SK-N-SH (cell line): ENCODE measurements at regions not wholly inside any gene's neighbourhood (a gene's known extent, or its start where the extent isn't known, plus 50 kb on each side); places are given as distances from the start of the nearest gene placed in this dataset.

ENCODE experiments used
- CTCF ChIA-PET: fragments of 300-600, 350-600 bp; formaldehyde crosslinking; extraction: SDS; loops from one replicate; lab custom pipeline; 2021; lab: Yijun Ruan, JAX
- POLR2A ChIA-PET: fragments of 350-600 bp; sonication (Branson Sonifier 250); formaldehyde crosslinking; extraction: SDS; loops from one replicate; lab custom pipeline; 2020; ENCODE audit warnings: antibody characterized with exemption, inconsistent platforms; lab: Yijun Ruan, JAX
- DNase-seq: peaks from one replicate; pipeline ENCODE4 v3.0.0; 2012
- H2AFZ ChIP-seq: fragments of 200-600 bp; sonication (generic); 2 replicates; pipeline ENCODE4 v1.8.1; 2016; ENCODE audit warnings: antibody characterized with exemption, mild to moderate bottlenecking, low read depth
- H3F3A ChIP-seq: fragments of 200-600 bp; sonication (generic); replicated peaks from 2 replicates; pipeline ENCODE3; 2016; ENCODE audit warnings: antibody characterized with exemption, mild to moderate bottlenecking; ENCODE audit not compliant: insufficient read depth
- H3K27ac ChIP-seq, 2 experiments: fragments of 200-500 bp in 1 of 2; fragments of 200-600 bp in 1 of 2; sonication (Bioruptor generic) in 1 of 2; sonication (generic), shearing (Covaris generic) in 1 of 2; 2 replicates each; pipeline versions ENCODE4 v1.5.1 to v1.6.1; 2014 to 2016; ENCODE audit warnings: low read depth in 2 of 2, inconsistent platforms in 1 of 2, low read length in 1 of 2, mild to moderate bottlenecking in 1 of 2, mixed read lengths in 1 of 2
- H3K27me3 ChIP-seq: fragments of 200-600 bp; sonication (generic), shearing (Covaris generic); 2 replicates; pipeline ENCODE4 v1.6.1; 2016; ENCODE audit warnings: mixed run types; ENCODE audit not compliant: insufficient read depth
- H3K36me3 ChIP-seq, 2 experiments: fragments of 200-500 bp in 1 of 2; fragments of 200-600 bp in 1 of 2; sonication (Bioruptor generic) in 1 of 2; sonication (generic) in 1 of 2; replicated peaks in 1 of 2; 2 replicates each; pipeline versions ENCODE3 to v1.5.1; 2014 to 2016; ENCODE audit warnings: low read length in 1 of 2, mild to moderate bottlenecking in 1 of 2; ENCODE audit not compliant: insufficient read depth in 2 of 2, control insufficient read depth in 1 of 2
- H3K4me1 ChIP-seq, 2 experiments: fragments of 200-500 bp in 1 of 2; fragments of 200-600 bp in 1 of 2; sonication (Bioruptor generic) in 1 of 2; sonication (generic), shearing (Covaris generic) in 1 of 2; 2 replicates each; pipeline versions ENCODE4 v1.5.1 to v1.6.1; 2014 to 2016; ENCODE audit warnings: low read depth in 1 of 2, low read length in 1 of 2, mixed run types in 1 of 2; ENCODE audit not compliant: insufficient read depth in 2 of 2, control insufficient read depth in 1 of 2
- H3K4me2 ChIP-seq: fragments of 200-600 bp; sonication (generic), shearing (Covaris generic); 2 replicates; pipeline ENCODE4 v1.6.1; 2017; ENCODE audit warnings: mixed run types
- H3K4me3 ChIP-seq, 2 experiments: fragments of 200-500 bp in 1 of 2; fragments of 200-600 bp in 1 of 2; sonication (Bioruptor generic) in 1 of 2; sonication (generic), shearing (Covaris generic) in 1 of 2; 2 replicates each; pipeline versions ENCODE4 v1.5.1 to v1.8.1; 2014 to 2016; ENCODE audit warnings: low read depth in 2 of 2, inconsistent platforms in 1 of 2, low read length in 1 of 2, mild to moderate bottlenecking in 1 of 2, mixed read lengths in 1 of 2, moderate library complexity in 1 of 2
- H3K79me2 ChIP-seq: fragments of 200-600 bp; sonication (generic); 2 replicates; pipeline ENCODE4 v1.8.1; 2017; ENCODE audit warnings: mild to moderate bottlenecking; ENCODE audit not compliant: insufficient read depth
- H3K9ac ChIP-seq: fragments of 200-600 bp; sonication (generic); 2 replicates; pipeline ENCODE4 v1.6.1; 2017; ENCODE audit warnings: mixed run types
- H3K9me2 ChIP-seq: fragments of 200-600 bp; sonication (generic); 2 replicates; pipeline ENCODE4 v1.6.1; 2017; ENCODE audit warnings: mixed run types
- H3K9me3 ChIP-seq: fragments of 200-600 bp; sonication (generic); 2 replicates; pipeline ENCODE4 v1.6.1; 2017; ENCODE audit warnings: mixed run types, mild to moderate bottlenecking, moderate library complexity
- H4K20me1 ChIP-seq: fragments of 200-600 bp; sonication (generic); 2 replicates; pipeline ENCODE4 v1.6.1; 2017; ENCODE audit warnings: mild to moderate bottlenecking, mixed run types; ENCODE audit not compliant: insufficient read depth
- EZH2phosphoT487 ChIP-seq: fragments of 200-600 bp; sonication (generic); IDR thresholded peaks from 2 replicates; pipeline ENCODE4 v1.6.1; 2017; ENCODE audit warnings: low read depth, mixed run types, mild to moderate bottlenecking, antibody characterized with exemption, moderate library complexity, borderline replicate concordance
- JUND ChIP-seq: IDR thresholded peaks from 2 replicates; pipeline ENCODE4 v1.4.0; 2012
- MEF2A ChIP-seq: IDR thresholded peaks from 2 replicates; pipeline ENCODE4 v1.4.0; 2012; ENCODE audit warnings: low read depth, borderline replicate concordance
- RCOR1 ChIP-seq: fragments of 150-350 bp; IDR thresholded peaks from 2 replicates; pipeline ENCODE4 v1.6.1; 2017; ENCODE audit warnings: antibody characterized with exemption, low read length
- SIN3A ChIP-seq: IDR thresholded peaks from 2 replicates; pipeline ENCODE4 v1.6.1; 2012; ENCODE audit warnings: low read depth, mild to moderate bottlenecking, low read length, moderate library complexity, borderline replicate concordance
- SMC3 ChIP-seq: IDR thresholded peaks from 2 replicates; pipeline ENCODE4 v1.6.1; 2012; ENCODE audit warnings: low read depth, low read length, improper control_type of control experiment
- YY1 ChIP-seq: IDR thresholded peaks from 2 replicates; pipeline ENCODE4 v1.4.0; 2012; ENCODE audit warnings: low read depth, mild to moderate bottlenecking
- WGBS: methylation state at CpG from one replicate; pipeline ENCODE4 v1.1.6; 2017; ENCODE audit warnings: low lambda C conversion rate; 5-methylcytosine and 5-hydroxymethylcytosine counted together
- TF ChIP-seq, protein P1 (sequence below): IDR thresholded peaks from 2 replicates; pipeline ENCODE4 v1.6.1; 2012; ENCODE audit warnings: mild to moderate bottlenecking, low read depth, low read length, moderate library complexity
- TF ChIP-seq, protein P2 (sequence below): fragments of 150-350 bp; IDR thresholded peaks from 2 replicates; pipeline ENCODE4 v1.6.1; 2016; ENCODE audit warnings: mild to moderate bottlenecking, low read depth, low read length
- TF ChIP-seq, protein P3 (sequence below): IDR thresholded peaks from 2 replicates; pipeline ENCODE4; 2012
- TF ChIP-seq, protein P4 (sequence below): fragments of 200-600 bp; sonication (generic); IDR thresholded peaks from 2 replicates; pipeline ENCODE4 v1.6.1; 2017; ENCODE audit warnings: antibody characterized with exemption, mild to moderate bottlenecking, moderate library complexity

DNA sequence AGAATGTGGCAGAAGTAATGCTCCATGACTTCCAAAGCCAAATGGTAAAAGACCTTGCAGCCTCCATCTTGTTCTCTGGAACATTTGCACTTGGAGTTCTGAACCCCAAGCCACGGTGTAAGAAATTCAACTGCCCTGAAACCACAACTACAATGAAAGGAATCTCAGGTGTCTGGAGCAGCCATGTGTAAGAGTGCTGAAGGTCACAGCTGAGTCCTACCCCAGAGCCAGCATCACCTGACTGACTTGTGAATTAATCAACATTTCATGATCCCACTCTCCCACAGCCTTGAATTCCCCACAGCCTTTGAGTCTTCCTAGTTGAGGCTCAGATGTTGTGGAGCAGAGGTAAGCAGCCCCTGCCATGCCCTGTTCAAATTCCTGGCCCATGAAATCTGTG is 192.8 kb upstream of the CAMK1G start:
- no peak overlapping the region for H3K9ac ChIP-seq
- H3K9me2 ChIP-seq = no peaks in the 10 kb centered on the region
- H3K4me2 ChIP-seq = no peak overlapping the region
- no peak for DNase-seq
- H3K79me2 ChIP-seq = no peaks in the 10 kb centered on the region
- no peak overlapping the region for H3K27ac ChIP-seq
- no peaks in the 10 kb centered on the region for H3K9me3 ChIP-seq
- ChIA-PET CTCF (no interaction called here), POLR2A (no interaction called here)
- no peaks in the 10 kb centered on the region for H3K36me3 ChIP-seq
- no peak overlapping the region for H2AFZ ChIP-seq
- TF ChIP-seq EZH2phosphoT487 (no peak), SIN3A (no peak)
- WGBS = 88% methylated on average over 1 of the region's 1 CpG
- H4K20me1 ChIP-seq = no peaks in the 10 kb centered on the region
- H3K4me3 ChIP-seq = no peak overlapping the region
- peaks cover 7% of the 10 kb centered on the region for H3F3A ChIP-seq
- H3K27me3 ChIP-seq = no peaks in the 10 kb centered on the region
- peaks cover 8 to 21% of the 10 kb centered on the region in 2 experiments for H3K4me1 ChIP-seq

DNA sequence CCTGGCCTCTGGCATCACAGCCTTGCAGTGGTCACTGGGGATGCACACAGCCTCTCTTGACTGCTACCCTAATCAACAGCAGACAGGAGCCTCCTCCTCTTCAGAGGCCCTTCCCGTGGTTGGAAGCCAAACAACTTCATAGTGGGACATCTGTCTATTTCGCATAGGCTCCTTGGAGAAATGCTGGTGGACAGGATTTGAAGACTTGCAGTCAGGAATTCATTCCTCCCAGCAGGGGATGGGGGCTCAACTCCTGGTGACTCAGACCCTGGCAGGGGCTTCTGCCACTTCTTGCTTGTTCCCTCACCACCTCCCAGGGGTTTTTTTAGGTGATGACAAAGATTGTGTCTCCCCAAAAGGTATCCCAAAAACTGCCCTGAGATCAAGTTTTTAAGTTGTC is 191.7 kb upstream of the CAMK1G start:
- H4K20me1 ChIP-seq = no peaks in the 10 kb centered on the region
- DNase-seq = no peak
- CTCF ChIA-PET = interaction anchor here (0.6 kb wide), 1 partner anchor 906 kb away, joined by 3 read pairs; no protein-coding TSS in a partner anchor
- H3K4me3 ChIP-seq = no peak overlapping the region
- POLR2A ChIA-PET = no interaction called here
- no peaks in the 10 kb centered on the region for H3K36me3 ChIP-seq
- H3K79me2 ChIP-seq = no peaks in the 10 kb centered on the region
- H3K4me1 ChIP-seq = peaks cover 8 to 21% of the 10 kb centered on the region in 2 experiments
- H3K27ac ChIP-seq = no peak overlapping the region
- no peaks in the 10 kb centered on the region for H3K27me3 ChIP-seq
- no peak for TF ChIP-seq MEF2A
- TF ChIP-seq RCOR1 = no peak
- TF ChIP-seq SMC3 = no peak
- TF ChIP-seq, protein P1, sequence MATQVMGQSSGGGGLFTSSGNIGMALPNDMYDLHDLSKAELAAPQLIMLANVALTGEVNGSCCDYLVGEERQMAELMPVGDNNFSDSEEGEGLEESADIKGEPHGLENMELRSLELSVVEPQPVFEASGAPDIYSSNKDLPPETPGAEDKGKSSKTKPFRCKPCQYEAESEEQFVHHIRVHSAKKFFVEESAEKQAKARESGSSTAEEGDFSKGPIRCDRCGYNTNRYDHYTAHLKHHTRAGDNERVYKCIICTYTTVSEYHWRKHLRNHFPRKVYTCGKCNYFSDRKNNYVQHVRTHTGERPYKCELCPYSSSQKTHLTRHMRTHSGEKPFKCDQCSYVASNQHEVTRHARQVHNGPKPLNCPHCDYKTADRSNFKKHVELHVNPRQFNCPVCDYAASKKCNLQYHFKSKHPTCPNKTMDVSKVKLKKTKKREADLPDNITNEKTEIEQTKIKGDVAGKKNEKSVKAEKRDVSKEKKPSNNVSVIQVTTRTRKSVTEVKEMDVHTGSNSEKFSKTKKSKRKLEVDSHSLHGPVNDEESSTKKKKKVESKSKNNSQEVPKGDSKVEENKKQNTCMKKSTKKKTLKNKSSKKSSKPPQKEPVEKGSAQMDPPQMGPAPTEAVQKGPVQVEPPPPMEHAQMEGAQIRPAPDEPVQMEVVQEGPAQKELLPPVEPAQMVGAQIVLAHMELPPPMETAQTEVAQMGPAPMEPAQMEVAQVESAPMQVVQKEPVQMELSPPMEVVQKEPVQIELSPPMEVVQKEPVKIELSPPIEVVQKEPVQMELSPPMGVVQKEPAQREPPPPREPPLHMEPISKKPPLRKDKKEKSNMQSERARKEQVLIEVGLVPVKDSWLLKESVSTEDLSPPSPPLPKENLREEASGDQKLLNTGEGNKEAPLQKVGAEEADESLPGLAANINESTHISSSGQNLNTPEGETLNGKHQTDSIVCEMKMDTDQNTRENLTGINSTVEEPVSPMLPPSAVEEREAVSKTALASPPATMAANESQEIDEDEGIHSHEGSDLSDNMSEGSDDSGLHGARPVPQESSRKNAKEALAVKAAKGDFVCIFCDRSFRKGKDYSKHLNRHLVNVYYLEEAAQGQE = no peak
- TF ChIP-seq, protein P2, sequence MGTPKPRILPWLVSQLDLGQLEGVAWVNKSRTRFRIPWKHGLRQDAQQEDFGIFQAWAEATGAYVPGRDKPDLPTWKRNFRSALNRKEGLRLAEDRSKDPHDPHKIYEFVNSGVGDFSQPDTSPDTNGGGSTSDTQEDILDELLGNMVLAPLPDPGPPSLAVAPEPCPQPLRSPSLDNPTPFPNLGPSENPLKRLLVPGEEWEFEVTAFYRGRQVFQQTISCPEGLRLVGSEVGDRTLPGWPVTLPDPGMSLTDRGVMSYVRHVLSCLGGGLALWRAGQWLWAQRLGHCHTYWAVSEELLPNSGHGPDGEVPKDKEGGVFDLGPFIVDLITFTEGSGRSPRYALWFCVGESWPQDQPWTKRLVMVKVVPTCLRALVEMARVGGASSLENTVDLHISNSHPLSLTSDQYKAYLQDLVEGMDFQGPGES = no peak
- TF ChIP-seq, protein P3, sequence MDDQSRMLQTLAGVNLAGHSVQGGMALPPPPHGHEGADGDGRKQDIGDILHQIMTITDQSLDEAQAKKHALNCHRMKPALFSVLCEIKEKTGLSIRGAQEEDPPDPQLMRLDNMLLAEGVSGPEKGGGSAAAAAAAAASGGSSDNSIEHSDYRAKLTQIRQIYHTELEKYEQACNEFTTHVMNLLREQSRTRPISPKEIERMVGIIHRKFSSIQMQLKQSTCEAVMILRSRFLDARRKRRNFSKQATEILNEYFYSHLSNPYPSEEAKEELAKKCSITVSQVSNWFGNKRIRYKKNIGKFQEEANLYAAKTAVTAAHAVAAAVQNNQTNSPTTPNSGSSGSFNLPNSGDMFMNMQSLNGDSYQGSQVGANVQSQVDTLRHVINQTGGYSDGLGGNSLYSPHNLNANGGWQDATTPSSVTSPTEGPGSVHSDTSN = no peak
- TF ChIP-seq, protein P4, sequence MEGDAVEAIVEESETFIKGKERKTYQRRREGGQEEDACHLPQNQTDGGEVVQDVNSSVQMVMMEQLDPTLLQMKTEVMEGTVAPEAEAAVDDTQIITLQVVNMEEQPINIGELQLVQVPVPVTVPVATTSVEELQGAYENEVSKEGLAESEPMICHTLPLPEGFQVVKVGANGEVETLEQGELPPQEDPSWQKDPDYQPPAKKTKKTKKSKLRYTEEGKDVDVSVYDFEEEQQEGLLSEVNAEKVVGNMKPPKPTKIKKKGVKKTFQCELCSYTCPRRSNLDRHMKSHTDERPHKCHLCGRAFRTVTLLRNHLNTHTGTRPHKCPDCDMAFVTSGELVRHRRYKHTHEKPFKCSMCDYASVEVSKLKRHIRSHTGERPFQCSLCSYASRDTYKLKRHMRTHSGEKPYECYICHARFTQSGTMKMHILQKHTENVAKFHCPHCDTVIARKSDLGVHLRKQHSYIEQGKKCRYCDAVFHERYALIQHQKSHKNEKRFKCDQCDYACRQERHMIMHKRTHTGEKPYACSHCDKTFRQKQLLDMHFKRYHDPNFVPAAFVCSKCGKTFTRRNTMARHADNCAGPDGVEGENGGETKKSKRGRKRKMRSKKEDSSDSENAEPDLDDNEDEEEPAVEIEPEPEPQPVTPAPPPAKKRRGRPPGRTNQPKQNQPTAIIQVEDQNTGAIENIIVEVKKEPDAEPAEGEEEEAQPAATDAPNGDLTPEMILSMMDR = no peak
- TF ChIP-seq YY1 = no peak
- no peak for TF ChIP-seq JUND
- H2AFZ ChIP-seq = no peak overlapping the region
- WGBS = 73% methylated on average over 2 of the region's 2 CpGs
- peaks cover 7% of the 10 kb centered on the region for H3F3A ChIP-seq
- no peaks in the 10 kb centered on the region for H3K9me2 ChIP-seq
- H3K4me2 ChIP-seq = no peak overlapping the region
- H3K9ac ChIP-seq = no peak overlapping the region
- no peaks in the 10 kb centered on the region for H3K9me3 ChIP-seq
